GM04504 (cell line): ENCODE measurements at regions not wholly inside any gene's neighbourhood (a gene's known extent, or its start where the extent isn't known, plus 50 kb on each side); places are given as distances from the start of the nearest gene placed in this dataset.
A peak's percentile ranks its signal among the peaks of the same experiment; 100 is the strongest.

Experiments used
- DNase-seq: peaks from one replicate; pipeline ENCODE4 v3.0.0-alpha.2; 2012; ENCODE audit warnings: low read depth

DNA sequence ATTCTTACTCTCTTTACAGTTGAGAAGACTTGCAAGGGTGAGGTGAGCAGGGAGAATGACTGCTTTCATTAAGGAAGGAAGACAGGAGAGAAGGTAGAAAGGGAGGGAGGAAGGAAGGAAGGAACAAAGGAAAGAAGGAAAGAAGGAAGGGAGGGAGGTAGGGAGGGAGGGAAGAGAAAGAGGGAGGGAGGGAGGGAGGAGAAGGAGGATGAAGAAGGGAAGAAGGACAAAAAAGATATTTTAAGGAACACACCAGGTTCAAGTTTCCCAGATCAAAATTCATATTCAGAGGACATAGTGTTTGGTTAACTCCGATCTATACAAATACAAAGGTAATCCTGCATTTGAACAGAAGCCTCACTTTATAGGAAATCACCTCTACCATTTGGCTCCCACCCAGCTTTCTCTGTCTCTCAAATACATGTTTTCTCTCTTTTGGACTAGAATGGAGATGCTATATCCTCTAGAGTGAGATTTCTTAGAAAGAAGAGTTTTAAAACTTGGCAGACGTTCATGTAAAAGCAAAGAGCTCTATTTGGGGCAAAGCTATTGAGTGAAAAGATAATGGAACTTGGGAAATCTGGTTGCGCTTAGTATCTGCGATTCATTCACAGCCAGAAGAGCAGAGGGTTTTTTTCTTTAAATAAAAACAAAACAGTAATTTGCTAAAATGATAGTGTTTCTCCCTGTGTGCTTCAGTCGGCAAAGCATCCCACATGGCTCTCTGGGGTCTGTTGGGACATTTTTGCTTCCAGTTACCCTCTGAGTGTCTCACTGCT lies 261.9 kb upstream of the LYZL1 start:
- no peak for DNase-seq

DNA sequence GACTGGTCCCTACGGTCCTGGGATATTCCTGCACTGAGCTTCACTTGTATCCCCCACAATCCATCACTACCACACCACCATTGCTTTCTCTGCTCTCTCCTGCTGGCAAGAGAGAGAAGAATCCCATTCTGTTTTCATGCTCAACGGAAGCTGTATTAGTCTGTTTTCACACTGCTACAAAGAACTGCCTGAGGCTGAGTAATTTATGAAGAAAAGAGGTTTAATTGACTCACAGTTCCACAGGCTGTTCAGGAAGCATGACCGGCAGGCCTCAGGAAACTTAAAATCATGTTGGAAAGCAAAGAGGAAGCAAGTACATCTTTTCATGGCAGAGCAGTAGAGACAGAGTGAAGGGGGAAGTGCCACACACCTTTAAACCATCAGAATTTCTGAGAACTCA lies 260.4 kb upstream of the LYZL1 start:
- DNase-seq, result no peak

DNA sequence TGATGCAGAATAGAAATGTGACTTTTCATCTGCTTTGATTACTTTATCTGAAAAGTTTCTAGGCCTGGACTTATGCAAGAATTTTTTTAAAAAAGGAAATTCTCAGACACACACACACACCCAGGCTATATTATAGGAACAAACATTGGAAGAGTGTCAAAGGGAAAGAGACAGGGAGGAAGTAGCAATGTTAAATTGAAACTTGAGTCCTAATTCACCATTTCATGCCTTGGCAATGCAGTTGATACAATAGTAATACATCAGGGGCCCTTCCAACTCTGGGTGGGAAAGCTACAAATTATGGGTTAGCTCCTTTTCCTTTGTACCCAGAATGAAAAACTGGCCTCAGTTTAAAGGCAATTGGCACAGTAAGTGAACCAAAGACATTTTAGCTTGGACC lies 258.0 kb upstream of the LYZL1 start:
- no peak for DNase-seq

DNA sequence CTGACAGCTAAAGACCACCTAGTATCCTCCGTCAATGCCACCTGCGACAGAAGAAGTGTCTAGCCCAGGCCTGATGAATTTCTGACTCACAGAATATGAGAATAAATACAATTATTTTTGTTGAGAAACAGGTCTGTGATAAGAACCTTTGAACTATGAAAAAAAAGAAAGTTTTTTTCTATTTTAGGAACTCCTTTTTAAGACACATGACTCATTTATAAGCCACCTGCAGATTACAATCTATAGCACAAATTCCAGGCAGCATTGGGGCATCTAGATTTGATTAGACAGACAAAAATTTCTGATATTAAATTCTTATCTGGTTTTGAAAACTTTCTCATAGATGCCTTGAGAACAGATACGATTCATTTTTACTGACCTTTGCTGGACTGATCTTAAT lies 256.7 kb upstream of the LYZL1 start:
- DNase-seq, result no peak

DNA sequence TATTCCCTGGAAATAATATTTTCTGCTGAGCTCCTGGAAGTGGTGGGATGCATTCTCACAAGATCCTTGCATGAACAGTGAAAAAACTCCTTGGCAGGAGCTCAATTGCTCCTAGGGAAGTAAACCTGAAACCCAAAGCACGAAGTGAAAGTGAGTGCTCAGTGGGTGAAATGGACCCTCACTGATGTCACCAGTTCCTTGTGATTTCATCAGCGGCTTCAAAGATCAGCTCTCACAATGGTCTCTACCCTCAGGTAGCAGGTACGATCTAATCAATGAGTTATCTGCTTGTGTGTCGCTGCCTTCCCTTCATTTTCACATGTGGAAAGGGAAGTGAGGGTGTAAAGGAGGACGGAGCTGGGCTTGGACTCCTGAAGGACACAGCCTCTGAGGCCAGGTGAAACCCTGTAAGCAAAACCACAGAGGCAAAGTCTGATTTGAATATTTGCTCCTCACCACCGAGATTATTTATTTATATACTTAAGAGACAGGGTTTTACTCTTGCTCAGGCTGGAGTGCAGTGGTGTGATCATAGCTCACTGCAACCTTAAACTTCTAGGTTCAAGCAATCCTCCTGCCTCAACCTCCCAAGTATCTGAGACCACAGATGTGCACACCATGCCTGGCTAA lies 255.4 kb upstream of the LYZL1 start:
- no peak for DNase-seq

DNA sequence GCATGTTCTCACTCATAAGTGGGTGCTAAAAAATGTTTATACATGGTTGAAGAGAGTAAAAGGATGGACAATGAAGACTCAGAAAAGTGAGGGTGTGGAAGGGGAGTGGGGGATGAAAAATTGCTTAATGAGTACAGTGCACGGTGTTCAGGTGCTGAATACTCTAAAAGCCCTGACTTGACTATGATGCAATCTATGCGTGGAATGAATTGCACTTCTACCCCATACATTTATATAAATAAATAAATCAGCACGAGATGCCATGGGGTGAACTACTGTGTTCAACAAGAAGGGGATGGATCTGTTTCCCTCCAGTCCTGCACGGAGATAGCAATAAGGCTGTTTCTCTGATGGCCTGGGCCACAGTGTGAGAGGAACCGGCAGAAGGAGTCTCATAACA lies 254.3 kb upstream of the LYZL1 start:
- no peak for DNase-seq

DNA sequence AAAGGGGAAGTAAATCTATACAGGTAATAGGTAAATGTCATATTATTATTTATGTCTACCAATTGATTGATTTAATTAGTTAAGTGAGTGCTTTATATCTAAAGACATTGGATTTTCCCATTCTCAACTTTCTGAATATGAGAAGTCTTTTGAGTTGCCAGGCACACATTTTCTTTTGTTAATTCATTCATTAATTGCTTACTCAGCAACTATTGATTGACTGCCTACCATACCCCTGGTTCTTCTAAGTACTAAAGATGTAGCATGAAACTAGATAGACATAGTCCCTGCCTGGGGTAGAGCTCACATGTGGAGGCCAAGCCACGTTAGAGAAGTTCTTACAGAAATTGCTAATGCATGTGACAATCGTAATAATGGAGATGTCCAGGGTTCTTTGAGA lies 253.1 kb upstream of the LYZL1 start:
- DNase-seq, result no peak

DNA sequence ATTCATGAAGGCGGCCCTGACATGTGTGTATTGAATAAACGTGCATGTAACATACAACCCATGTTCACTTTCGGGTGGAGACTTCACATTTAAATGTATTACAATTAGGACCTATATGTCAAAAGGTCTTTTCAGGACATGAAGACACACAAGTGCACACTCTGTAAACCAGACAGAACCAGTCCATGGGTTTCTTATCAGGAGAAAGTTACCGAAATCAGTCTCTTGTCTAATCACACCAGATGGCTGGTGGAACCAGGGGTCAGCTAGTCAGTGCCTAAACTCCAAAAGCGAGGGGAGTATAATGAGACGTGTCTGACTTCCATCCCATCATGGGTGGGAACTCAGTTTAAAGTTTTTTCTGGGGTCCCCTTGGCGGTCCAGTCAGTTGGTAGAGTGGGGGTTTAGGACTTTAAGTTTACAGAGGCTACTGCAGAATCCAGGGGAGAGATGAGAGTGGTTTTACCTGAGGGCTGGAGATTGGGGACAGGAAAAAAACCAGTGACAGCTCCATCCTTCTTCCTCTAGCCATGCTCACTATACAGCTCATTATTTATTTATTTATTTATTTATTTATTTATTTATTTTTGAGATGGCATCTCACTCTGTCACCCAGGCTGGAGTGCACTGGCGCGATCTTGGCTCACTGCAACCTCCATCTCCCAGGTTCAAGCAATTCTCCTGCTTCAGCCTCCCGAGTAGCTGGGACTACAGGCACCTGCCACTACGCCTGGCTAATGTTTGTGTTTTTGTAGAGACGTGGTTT lies 251.3 kb upstream of the LYZL1 start:
- DNase-seq, result no peak

DNA sequence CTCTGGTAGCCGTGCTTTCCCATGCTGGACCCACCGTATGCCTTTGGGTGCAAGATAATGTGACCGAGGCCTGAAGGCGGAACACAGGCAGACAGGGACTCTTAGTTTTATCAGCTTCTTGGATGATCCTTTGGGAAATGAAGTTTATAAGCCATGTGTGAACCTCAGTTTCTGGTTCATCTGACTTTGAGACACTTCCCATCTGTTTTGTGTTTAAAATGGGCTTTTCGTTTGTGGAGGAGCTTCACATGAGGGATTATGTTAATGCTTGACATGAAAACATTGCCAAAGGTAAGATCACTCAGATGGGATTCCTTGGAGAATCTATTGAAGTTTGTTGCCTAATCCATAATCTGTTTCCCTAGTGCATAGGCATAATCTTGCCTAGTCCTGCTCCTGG lies 249.8 kb upstream of the LYZL1 start:
- no peak for DNase-seq

DNA sequence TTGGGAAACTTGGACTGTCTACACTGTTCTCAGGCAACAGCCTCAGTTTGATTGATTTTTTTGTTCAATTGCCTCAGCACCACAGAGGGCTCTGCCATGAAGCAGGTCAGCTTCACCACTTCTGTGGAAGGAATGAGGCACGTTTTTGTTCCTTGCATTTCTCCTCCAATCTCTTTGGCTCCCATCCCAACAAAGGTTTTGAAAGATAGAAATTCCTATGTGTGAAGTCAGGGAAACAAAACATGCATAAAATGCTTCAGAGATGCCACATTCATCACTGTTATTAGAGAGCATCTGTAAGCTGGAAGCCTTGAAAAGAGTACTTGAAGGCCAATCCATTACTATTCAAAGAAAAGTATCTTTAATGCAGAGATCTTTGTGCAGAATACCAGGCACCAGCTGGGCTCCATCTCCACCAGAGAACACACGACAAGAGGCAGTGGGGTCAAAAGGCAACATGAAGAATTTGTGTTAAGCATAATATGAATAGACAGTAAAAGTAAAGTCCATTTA lies 249.1 kb upstream of the LYZL1 start:
- DNase-seq, result peak; percentile 83

DNA sequence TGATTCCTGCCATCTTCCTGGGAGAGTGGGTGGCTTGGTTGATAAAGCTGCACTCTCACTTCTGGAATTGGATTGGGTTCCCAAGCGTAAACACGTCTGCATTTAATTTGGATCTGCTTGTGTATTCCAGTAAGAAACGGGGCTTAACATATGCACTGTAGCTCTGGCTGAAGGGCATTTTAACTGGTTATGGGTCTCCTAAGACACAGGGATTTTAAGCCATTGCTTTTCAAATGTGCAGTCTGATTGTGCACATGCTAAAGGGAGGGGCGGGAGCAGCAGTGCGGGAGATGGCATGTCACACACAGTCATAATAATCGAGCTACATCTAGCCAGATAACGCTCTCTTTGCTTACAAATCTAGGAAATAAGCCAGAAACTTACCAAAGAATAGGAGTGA lies 247.3 kb upstream of the LYZL1 start:
- DNase-seq, result no peak

DNA sequence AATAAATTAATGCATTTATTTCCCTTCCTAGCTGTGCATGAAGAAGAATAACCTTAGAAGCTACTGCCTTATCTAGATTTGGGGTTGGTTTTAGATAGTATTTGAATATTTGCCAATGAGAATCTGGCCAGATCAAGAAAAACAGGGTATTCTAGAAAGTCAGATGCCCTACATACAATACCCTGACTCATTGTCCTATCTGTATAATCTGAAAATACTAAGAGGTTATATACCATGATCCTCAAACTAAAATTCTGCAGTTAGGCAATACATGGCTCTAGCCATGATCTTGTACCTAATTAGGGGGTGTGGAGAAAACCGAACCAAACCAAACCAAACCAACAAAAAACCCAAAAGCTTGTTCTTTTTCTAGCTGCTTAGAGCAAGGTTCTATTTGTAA lies 240.4 kb upstream of the LYZL1 start:
- DNase-seq, result no peak

DNA sequence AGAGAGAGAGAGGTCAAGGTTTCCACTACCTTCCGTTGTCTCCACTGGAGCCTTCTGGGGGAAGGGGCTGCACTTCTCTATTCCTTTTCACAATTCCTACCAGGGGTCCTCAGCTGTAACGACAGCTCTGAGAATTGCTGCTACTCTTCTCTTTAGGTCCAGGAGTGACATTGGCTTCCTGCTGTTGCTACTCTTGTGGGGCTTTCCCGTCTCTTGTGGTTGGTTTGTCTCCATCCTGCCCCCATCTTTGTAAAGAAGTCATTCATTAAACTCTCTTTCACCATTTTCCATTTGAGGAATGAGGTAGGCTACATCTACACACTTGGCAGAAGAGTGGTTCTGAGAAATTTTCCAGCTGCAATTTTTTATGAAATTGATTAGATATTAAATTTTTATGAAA lies 238.8 kb upstream of the LYZL1 start:
- no peak for DNase-seq

DNA sequence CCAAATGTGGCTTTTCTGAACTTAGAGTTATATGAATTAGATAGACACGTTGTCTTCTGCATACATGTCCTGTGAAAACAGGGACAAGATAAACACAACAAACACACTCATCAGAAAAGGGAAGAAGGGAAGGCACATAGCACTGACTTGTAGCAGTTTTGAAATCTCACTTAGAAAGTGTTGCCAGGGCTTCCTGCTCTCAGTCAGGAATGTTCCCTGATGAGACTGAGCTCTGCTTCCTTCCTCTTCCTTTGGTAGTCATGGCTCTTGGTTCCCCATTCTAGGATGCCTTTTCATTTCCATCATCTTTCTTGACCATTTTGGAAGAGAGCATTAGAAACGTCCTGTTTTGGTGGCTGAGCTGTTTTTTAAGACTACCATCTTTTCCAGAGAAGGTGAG lies 233.8 kb upstream of the LYZL1 start:
- no peak for DNase-seq

DNA sequence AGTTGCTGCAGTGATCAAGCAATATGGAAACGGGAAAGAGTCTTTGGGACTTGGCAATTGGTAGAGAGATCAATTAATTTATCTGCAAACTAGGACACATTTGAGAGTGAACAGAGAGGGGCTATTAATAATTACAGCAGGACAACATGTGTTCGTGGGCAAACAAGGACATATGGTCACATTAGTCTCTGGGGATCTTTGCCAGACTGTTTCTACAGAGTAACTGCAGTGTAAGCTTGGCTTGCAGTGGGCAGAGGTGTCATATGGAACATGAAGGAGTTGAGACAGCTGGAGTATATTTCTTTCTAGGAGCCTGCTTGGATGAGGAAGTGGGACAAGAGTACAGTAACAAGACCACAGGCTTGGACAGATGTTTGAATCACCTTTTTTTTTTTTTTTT lies 232.1 kb upstream of the LYZL1 start:
- DNase-seq, result no peak

DNA sequence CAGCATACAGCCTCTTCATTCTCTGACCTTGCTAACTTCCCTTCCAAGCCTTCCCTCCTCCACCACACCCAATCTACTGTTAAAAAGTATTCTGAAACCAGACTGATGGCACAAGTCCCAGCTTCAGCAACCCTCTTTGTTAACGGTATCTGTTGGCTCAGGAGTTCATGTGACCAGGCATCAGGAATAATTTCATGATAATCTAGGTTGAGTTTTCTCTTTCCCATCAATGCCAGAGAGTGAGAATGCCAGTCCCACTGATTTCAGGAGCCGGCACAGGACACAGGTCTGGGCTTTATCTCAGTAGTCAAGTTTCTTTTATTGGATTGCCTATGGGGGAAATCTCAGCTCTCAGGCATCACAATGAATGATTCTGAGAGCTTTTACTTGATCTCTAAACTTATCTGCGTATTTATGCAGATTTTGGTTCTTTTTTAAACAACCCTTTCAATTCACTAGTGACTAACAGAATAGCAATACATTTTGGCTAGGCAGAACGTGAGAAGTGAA lies 231.0 kb upstream of the LYZL1 start:
- DNase-seq, result no peak

DNA sequence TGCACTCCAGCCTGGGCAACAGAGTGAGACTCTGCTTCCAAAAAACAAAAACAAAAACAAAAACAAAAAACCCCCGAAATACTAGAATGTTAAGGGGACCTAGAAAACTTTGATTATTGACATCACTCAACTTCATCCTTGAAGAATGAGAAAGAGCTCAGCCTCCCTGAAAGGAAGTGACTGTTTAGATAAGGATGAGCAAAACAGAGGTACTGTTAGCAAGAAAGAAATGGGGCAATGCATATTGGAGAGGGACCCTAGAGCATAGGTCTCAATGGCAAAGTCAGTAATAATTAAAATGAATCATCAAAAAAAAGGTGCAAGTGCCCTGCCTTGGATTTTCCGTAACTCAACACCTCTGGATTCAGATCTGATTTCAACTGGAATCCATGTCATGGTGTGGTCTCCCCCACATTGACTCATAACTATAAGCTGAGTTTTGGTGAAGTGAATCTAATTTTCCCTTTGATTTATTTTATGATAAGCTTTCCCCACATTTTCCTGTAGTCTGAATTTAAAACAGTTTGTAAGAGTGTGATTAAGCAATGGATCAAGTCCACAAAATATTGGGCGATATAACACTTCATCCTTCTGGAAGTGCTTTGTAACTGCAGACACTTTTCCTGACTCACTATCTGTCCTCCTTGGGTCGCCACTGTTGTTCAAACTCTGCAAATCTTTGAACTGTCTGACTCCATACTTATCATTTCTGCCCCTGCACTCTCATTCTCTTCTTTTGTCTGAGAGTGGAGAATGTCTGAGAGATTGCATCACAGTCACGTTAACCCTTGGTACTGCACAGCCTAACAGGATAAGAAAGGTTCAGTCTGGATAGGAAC lies 224.8 kb upstream of the LYZL1 start:
- DNase-seq, result no peak

DNA sequence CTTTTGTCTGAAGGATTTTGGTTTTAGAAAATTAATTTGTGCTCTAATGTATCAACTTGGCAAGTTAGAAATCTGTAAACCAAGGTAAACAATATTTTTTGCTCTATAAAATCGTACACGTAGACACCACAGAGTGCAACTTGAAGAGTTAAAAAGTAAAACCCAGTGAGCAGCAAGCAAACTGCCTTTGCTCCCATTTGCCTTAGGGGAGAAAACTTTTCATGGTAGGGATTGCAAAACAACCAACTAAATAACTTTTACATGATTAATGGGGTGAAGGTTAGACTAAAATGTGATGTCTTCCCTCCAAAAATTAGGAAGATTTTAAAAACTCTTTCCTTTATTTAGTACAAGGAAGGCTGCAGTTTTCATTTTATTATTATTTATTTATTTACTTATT lies 224.2 kb upstream of the LYZL1 start:
- no peak for DNase-seq

DNA sequence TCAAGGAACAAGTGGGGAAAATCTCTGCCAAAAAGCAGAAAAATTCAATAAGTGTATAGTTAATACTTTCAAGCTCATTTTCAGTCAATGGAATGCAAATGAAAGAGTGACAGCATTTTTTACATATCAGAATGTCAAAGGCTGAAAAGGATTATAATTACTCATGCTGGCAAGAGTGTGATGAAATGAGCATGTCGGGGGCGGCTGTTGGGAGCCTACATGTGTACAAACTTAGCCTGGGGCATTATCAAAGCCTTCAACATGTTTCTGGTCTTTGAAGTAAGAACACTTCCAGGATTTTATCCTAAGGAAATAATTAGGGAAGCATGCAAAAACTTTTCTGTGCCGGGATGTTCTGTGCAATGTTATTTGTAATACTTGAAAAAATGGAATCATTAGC lies 221.7 kb upstream of the LYZL1 start:
- DNase-seq, result no peak

DNA sequence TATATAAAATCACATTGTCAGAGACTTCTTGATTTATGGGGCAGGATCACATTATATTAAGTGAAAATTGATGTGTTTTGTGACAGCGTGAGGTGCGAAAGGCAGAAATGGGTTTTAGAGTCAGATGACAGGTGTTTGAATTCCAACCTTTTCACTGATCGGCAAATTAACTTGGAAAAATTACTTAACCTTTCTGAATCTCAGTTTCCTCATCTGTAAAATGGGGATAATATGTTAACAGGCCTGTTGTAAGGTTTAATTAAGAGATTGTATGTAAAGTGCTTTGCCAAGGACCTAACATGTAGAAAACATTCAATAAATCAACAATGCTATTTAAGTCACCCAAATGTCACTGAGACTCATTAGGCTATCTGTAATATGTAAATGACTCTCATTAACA lies 221.2 kb upstream of the LYZL1 start:
- no peak for DNase-seq

DNA sequence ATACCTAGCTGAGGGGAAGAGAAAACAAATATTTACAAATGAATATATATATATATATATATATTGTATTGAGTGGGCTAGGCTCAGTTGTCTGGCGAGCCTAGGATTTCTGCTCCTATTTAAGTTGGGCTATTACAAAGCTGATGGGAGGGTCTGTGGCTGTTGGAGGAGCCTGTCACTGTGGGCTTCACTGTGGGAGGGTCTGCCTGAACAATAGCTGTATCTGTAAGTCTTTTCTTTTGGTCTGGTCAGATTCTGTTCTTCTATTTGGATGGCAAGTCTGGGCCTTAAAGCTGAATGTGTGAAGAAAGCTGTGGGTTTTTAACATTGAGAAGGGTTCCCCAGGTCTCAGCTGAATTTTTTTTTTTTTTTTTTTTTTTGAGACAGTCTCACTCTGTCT lies 220.6 kb upstream of the LYZL1 start:
- DNase-seq, result no peak

DNA sequence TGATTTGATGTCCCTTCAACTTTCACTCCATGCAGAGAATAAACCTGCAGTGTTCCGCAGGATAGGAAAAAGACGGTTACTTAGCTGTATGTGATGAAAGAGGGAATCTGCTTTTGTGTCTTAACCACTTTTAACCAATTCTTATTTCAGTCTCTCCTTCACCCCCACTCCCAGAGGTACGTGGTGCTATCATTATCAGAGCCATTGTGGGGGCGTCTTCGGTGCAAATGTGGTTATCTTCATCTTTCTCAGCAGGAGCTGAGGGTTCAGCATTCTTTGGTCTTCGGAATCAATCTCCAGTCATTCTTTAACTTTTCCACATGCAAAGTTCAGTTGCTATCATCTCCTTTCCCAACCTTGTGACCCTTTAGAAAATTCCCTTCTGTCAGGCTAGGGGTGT lies 219.9 kb upstream of the LYZL1 start:
- no peak for DNase-seq
